ENCODE measurements at regions not wholly inside any gene's neighbourhood (a gene's known extent, or its start where the extent isn't known, plus 50 kb on each side); places are given as distances from the start of the nearest gene placed in this dataset.

GRCh38 chr1:30586671-30587070, 136.7 kb downstream of the MATN1 start:
- H3K36me3 Mint-ChIP-seq (ENCODE audit: low read depth, unreplicated experiment): peaks cover 4% of the 10 kb centered on the region
- H3K27ac Mint-ChIP-seq (ENCODE audit: unreplicated experiment): no peak overlapping the region
- DNase-seq (ENCODE audit: low spot score): no peak
- TF ChIP-seq CTCF (IDR thresholded peaks at IDR 0.05; ENCODE audit: unreplicated experiment): no peak
- no peaks in the 10 kb centered on the region for H3K4me1 Mint-ChIP-seq (ENCODE audit: unreplicated experiment)
- no peak overlapping the region for H3K4me3 Mint-ChIP-seq (ENCODE audit: unreplicated experiment)
- no peaks in the 10 kb centered on the region for H3K9me3 Mint-ChIP-seq (ENCODE audit: unreplicated experiment)
- H3K27me3 Mint-ChIP-seq (ENCODE audit: unreplicated experiment): peaks cover 5% of the 10 kb centered on the region

GRCh38 chr1:30579580-30579979, 143.8 kb downstream of the MATN1 start:
- H3K27me3 Mint-ChIP-seq (ENCODE audit: unreplicated experiment): peaks cover 3% of the 10 kb centered on the region
- no peaks in the 10 kb centered on the region for H3K4me1 Mint-ChIP-seq (ENCODE audit: unreplicated experiment)
- no peak for TF ChIP-seq CTCF (IDR thresholded peaks at IDR 0.05; ENCODE audit: unreplicated experiment)
- no peak overlapping the region for H3K4me3 Mint-ChIP-seq (ENCODE audit: unreplicated experiment)
- DNase-seq (ENCODE audit: low spot score): no peak
- no peak overlapping the region for H3K27ac Mint-ChIP-seq (ENCODE audit: unreplicated experiment)
- H3K36me3 Mint-ChIP-seq (ENCODE audit: low read depth, unreplicated experiment): no peaks in the 10 kb centered on the region
- no peaks in the 10 kb centered on the region for H3K9me3 Mint-ChIP-seq (ENCODE audit: unreplicated experiment)

- DNase-seq (ENCODE audit: low spot score): no peak
- H3K27me3 Mint-ChIP-seq (ENCODE audit: unreplicated experiment): peaks cover 2% of the 10 kb centered on the region
- H3K4me3 Mint-ChIP-seq (ENCODE audit: unreplicated experiment): no peak overlapping the region
- H3K4me1 Mint-ChIP-seq (ENCODE audit: unreplicated experiment): no peaks in the 10 kb centered on the region
- H3K27ac Mint-ChIP-seq (ENCODE audit: unreplicated experiment): no peak overlapping the region
- H3K36me3 Mint-ChIP-seq (ENCODE audit: low read depth, unreplicated experiment): no peaks in the 10 kb centered on the region
- TF ChIP-seq CTCF (IDR thresholded peaks at IDR 0.05; ENCODE audit: unreplicated experiment): no peak
- no peaks in the 10 kb centered on the region for H3K9me3 Mint-ChIP-seq (ENCODE audit: unreplicated experiment)
Observed at GRCh38 chr1:30575066-30575465, 148.3 kb downstream of the MATN1 start.

- no peaks in the 10 kb centered on the region for H3K4me1 Mint-ChIP-seq (ENCODE audit: unreplicated experiment)
- H3K9me3 Mint-ChIP-seq (ENCODE audit: unreplicated experiment): no peaks in the 10 kb centered on the region
- no peak for TF ChIP-seq CTCF (IDR thresholded peaks at IDR 0.05; ENCODE audit: unreplicated experiment)
- no peak for DNase-seq (ENCODE audit: low spot score)
- H3K36me3 Mint-ChIP-seq (ENCODE audit: low read depth, unreplicated experiment): no peaks in the 10 kb centered on the region
- peaks cover 2% of the 10 kb centered on the region for H3K27me3 Mint-ChIP-seq (ENCODE audit: unreplicated experiment)
- no peak overlapping the region for H3K4me3 Mint-ChIP-seq (ENCODE audit: unreplicated experiment)
- H3K27ac Mint-ChIP-seq (ENCODE audit: unreplicated experiment): no peak overlapping the region
Observed at GRCh38 chr1:30572192-30572591, 151.2 kb downstream of the MATN1 start.

- Mint-ChIP-seq H3K27me3 (ENCODE audit: unreplicated experiment) (peaks cover 2% of the 10 kb centered on the region), H3K9me3 (ENCODE audit: unreplicated experiment) (no peaks in the 10 kb centered on the region), H3K36me3 (ENCODE audit: low read depth, unreplicated experiment) (no peaks in the 10 kb centered on the region), H3K4me3 (ENCODE audit: unreplicated experiment) (no peak overlapping the region), H3K27ac (ENCODE audit: unreplicated experiment) (no peak overlapping the region), H3K4me1 (ENCODE audit: unreplicated experiment) (no peaks in the 10 kb centered on the region)
- TF ChIP-seq CTCF (IDR thresholded peaks at IDR 0.05; ENCODE audit: unreplicated experiment): no peak
- no peak for DNase-seq (ENCODE audit: low spot score)
Observed at GRCh38 chr1:30571380-30571779, 152.0 kb downstream of the MATN1 start.

Data from endothelial cell (in vitro differentiated cells).